Activated gamma-delta T cell treated with Interleukin-2 at 50 U/mL for 16 hours (primary cell): ENCODE measurements at regions not wholly inside any gene's neighbourhood (a gene's known extent, or its start where the extent isn't known, plus 50 kb on each side); places are given as distances from the start of the nearest gene placed in this dataset.
"Not testable (repeated sequence)": the region's sequence is repeated elsewhere in the genome, so short reads cannot be mapped to it uniquely, and the experiment has no call there.

Experiments used
- DNase-seq: peaks from one replicate; pipeline ENCODE4 v3.0.0-alpha.2; 2020

- no peak for DNase-seq
Measured at GRCh38 chr1:117708323-117709248, 102.7 kb downstream of the TENT5C start.

GRCh38 chr1:117709249-117709691 lies 103.4 kb downstream of the TENT5C start:
- no peak for DNase-seq

- DNase-seq: no peak
Measured at GRCh38 chr1:117710710-117711109, 104.9 kb downstream of the TENT5C start.

- DNase-seq: no peak
Measured at GRCh38 chr1:117712621-117713020, 106.8 kb downstream of the TENT5C start.

GRCh38 chr1:117714546-117714945 lies 108.7 kb downstream of the TENT5C start:
- no peak for DNase-seq

- not testable (repeated sequence) for DNase-seq
Measured at GRCh38 chr1:117716030-117716429, 110.2 kb downstream of the TENT5C start.

GRCh38 chr1:117717980-117718379 lies 112.1 kb downstream of the TENT5C start:
- DNase-seq: not testable (repeated sequence)

- DNase-seq: not testable (repeated sequence)
Measured at GRCh38 chr1:117718596-117718995, 112.7 kb downstream of the TENT5C start.

- DNase-seq: no peak
Measured at GRCh38 chr1:117719004-117719403, 113.2 kb downstream of the TENT5C start.

GRCh38 chr1:117732065-117732797 lies 126.4 kb downstream of the TENT5C start:
- DNase-seq: no peak

GRCh38 chr1:117732956-117733355 lies 127.1 kb downstream of the TENT5C start:
- no peak for DNase-seq

- no peak for DNase-seq
Measured at GRCh38 chr1:117734403-117734802, 128.6 kb downstream of the TENT5C start.

GRCh38 chr1:117735045-117735992 lies 129.5 kb downstream of the TENT5C start:
- DNase-seq: no peak

- DNase-seq: no peak
Measured at GRCh38 chr1:117739504-117739903, 133.7 kb downstream of the TENT5C start.

- DNase-seq: no peak
Measured at GRCh38 chr1:117740496-117740895, 134.6 kb downstream of the TENT5C start.

- DNase-seq: not testable (repeated sequence)
Measured at GRCh38 chr1:117746565-117746964, 140.7 kb downstream of the TENT5C start.

- DNase-seq: no peak
Measured at GRCh38 chr1:117747605-117748004, 141.8 kb downstream of the TENT5C start.

GRCh38 chr1:117751321-117751720 lies 145.5 kb downstream of the TENT5C start:
- DNase-seq: no peak

- DNase-seq: no peak
Measured at GRCh38 chr1:117752661-117753060, 146.8 kb downstream of the TENT5C start.

- no peak for DNase-seq
Measured at GRCh38 chr1:117753232-117753631, 147.4 kb downstream of the TENT5C start.

GRCh38 chr1:117753652-117754051 lies 147.8 kb downstream of the TENT5C start:
- no peak for DNase-seq
